Effector memory CD4-positive, alpha-beta T cell (primary cell): ENCODE measurements at regions not wholly inside any gene's neighbourhood (a gene's known extent, or its start where the extent isn't known, plus 50 kb on each side); places are given as distances from the start of the nearest gene placed in this dataset.
"Not testable (repeated sequence)": the region's sequence is repeated elsewhere in the genome, so short reads cannot be mapped to it uniquely, and the experiment has no call there.

Experiments
- DNase-seq, 3 donors: peaks; one replicate each; pipeline ENCODE4 v3.0.0-alpha.2; 2020
- H3K27ac ChIP-seq: 2 replicates; pipeline ENCODE4 v1.7.0; 2013; ENCODE audit warnings: mild to moderate bottlenecking, low read length, moderate library complexity; ENCODE audit not compliant: insufficient read depth, poor library complexity, severe bottlenecking
- H3K27me3 ChIP-seq: replicated peaks from 2 replicates; pipeline ENCODE4 v1.7.0; 2013; ENCODE audit warnings: mild to moderate bottlenecking, low read length; ENCODE audit not compliant: insufficient read depth, control insufficient read depth, poor library complexity, severe bottlenecking
- H3K36me3 ChIP-seq: 2 replicates; pipeline ENCODE4 v1.7.0; 2013; ENCODE audit warnings: mild to moderate bottlenecking, low read length, moderate library complexity; ENCODE audit not compliant: control insufficient read depth, insufficient read depth
- H3K4me1 ChIP-seq: 2 replicates; pipeline ENCODE4 v1.7.0; 2013; ENCODE audit warnings: low read length, mild to moderate bottlenecking; ENCODE audit not compliant: control insufficient read depth, insufficient read depth, poor library complexity, severe bottlenecking
- H3K4me3 ChIP-seq: 2 replicates; pipeline ENCODE4 v1.7.0; 2013; ENCODE audit warnings: low read length, low read depth, mild to moderate bottlenecking; ENCODE audit not compliant: insufficient read depth, poor library complexity, severe bottlenecking
- H3K9me3 ChIP-seq: 2 replicates; pipeline ENCODE4 v1.7.0; 2013; ENCODE audit warnings: mild to moderate bottlenecking, low read length, moderate library complexity; ENCODE audit not compliant: control insufficient read depth

GRCh38 chr13:78046331-78046730, 127.7 kb upstream of the EDNRB start:
- Histone ChIP-seq H3K27ac (no peak overlapping the region), H3K4me1 (no peaks in the 10 kb centered on the region), H3K36me3 (no peaks in the 10 kb centered on the region), H3K4me3 (no peak overlapping the region), H3K27me3 (no peaks in the 10 kb centered on the region), H3K9me3 (no peaks in the 10 kb centered on the region)
- no peak for DNase-seq

- Histone ChIP-seq H3K27ac (no peak overlapping the region), H3K36me3 (no peaks in the 10 kb centered on the region), H3K4me3 (no peak overlapping the region)
These were observed 127.3 kb upstream of the EDNRB start for GRCh38 chr13:78045916-78046315.

GRCh38 chr13:78041366-78041765, 122.7 kb upstream of the EDNRB start:
- H3K27ac ChIP-seq, H3K9me3 ChIP-seq, H3K36me3 ChIP-seq, H3K4me3 ChIP-seq, H3K4me1 ChIP-seq, DNase-seq, H3K27me3 ChIP-seq: not testable (repeated sequence)

More at GRCh38 chr13:78045916-78046315, 127.3 kb upstream of the EDNRB start:
- Histone ChIP-seq H3K9me3 (no peaks in the 10 kb centered on the region), H3K4me1 (no peaks in the 10 kb centered on the region), H3K27me3 (no peaks in the 10 kb centered on the region)
- no peak for DNase-seq

GRCh38 chr13:78040205-78040830, 121.7 kb upstream of the EDNRB start:
- Histone ChIP-seq H3K27ac (no peak overlapping the region), H3K9me3 (no peaks in the 10 kb centered on the region)

GRCh38 chr13:78036841-78037240, 118.2 kb upstream of the EDNRB start:
- no peaks in the 10 kb centered on the region for H3K36me3 ChIP-seq
- DNase-seq: no peak
- no peaks in the 10 kb centered on the region for H3K27me3 ChIP-seq
- no peaks in the 10 kb centered on the region for H3K4me1 ChIP-seq
- no peak overlapping the region for H3K4me3 ChIP-seq
- no peak overlapping the region for H3K27ac ChIP-seq
- H3K9me3 ChIP-seq: no peaks in the 10 kb centered on the region

More at GRCh38 chr13:78040205-78040830, 121.7 kb upstream of the EDNRB start:
- Histone ChIP-seq H3K27me3 (no peaks in the 10 kb centered on the region), H3K4me3 (no peak overlapping the region), H3K36me3 (no peaks in the 10 kb centered on the region), H3K4me1 (no peaks in the 10 kb centered on the region)
- DNase-seq: no peak

- no peaks in the 10 kb centered on the region for H3K9me3 ChIP-seq
- H3K27ac ChIP-seq: no peak overlapping the region
- H3K4me1 ChIP-seq: no peaks in the 10 kb centered on the region
- no peak overlapping the region for H3K4me3 ChIP-seq
- no peaks in the 10 kb centered on the region for H3K27me3 ChIP-seq
- no peaks in the 10 kb centered on the region for H3K36me3 ChIP-seq
- no peak for DNase-seq
These were observed 116.9 kb upstream of the EDNRB start for GRCh38 chr13:78035500-78035899.

GRCh38 chr13:78033509-78033908, 114.9 kb upstream of the EDNRB start:
- DNase-seq: no peak
- Histone ChIP-seq H3K36me3 (no peaks in the 10 kb centered on the region), H3K9me3 (no peaks in the 10 kb centered on the region), H3K4me3 (no peak overlapping the region), H3K27me3 (no peaks in the 10 kb centered on the region), H3K27ac (no peak overlapping the region), H3K4me1 (no peaks in the 10 kb centered on the region)

GRCh38 chr13:78032132-78032531, 113.5 kb upstream of the EDNRB start:
- Histone ChIP-seq H3K4me1 (no peaks in the 10 kb centered on the region), H3K27ac (no peak overlapping the region)
- no peak for DNase-seq

GRCh38 chr13:78030341-78030896, 111.8 kb upstream of the EDNRB start:
- Histone ChIP-seq H3K4me1 (no peaks in the 10 kb centered on the region), H3K4me3 (no peak overlapping the region), H3K27ac (no peak overlapping the region), H3K9me3 (no peaks in the 10 kb centered on the region), H3K36me3 (no peaks in the 10 kb centered on the region), H3K27me3 (no peaks in the 10 kb centered on the region)
- DNase-seq: no peak

More at GRCh38 chr13:78032132-78032531, 113.5 kb upstream of the EDNRB start:
- Histone ChIP-seq H3K9me3 (no peaks in the 10 kb centered on the region), H3K36me3 (no peaks in the 10 kb centered on the region), H3K4me3 (no peak overlapping the region), H3K27me3 (no peaks in the 10 kb centered on the region)

GRCh38 chr13:78029901-78030300, 111.3 kb upstream of the EDNRB start:
- H3K27me3 ChIP-seq: no peaks in the 10 kb centered on the region
- no peak overlapping the region for H3K27ac ChIP-seq
- no peaks in the 10 kb centered on the region for H3K4me1 ChIP-seq
- H3K4me3 ChIP-seq: no peak overlapping the region
- H3K36me3 ChIP-seq: no peaks in the 10 kb centered on the region
- DNase-seq: no peak
- no peaks in the 10 kb centered on the region for H3K9me3 ChIP-seq
